Common myeloid progenitor, CD34-positive (primary cell): ENCODE measurements at regions not wholly inside any gene's neighbourhood (a gene's known extent, or its start where the extent isn't known, plus 50 kb on each side); places are given as distances from the start of the nearest gene placed in this dataset.
A peak's percentile ranks its signal among the peaks of the same experiment; 100 is the strongest.

Experiments used
- CTCF ChIA-PET: fragments of 350-600 bp; sonication (Branson Sonifier 250); formaldehyde crosslinking; loops from one replicate; lab custom pipeline; 2021; ENCODE audit warnings: antibody characterized with exemption; lab: Charles Lee
- POLR2A ChIA-PET: fragments of 350-600 bp; sonication (Branson Sonifier 250); formaldehyde crosslinking; loops from one replicate; lab custom pipeline; 2021; ENCODE audit warnings: antibody characterized with exemption; lab: Charles Lee
- DNase-seq, 3 donors: peaks; one replicate each; pipeline versions ENCODE4 v3.0.0 to v3.0.0-alpha.2; 2013
- H3K27ac ChIP-seq, 2 experiments: 1 replicate in 1 of 2; 2 replicates in 1 of 2; pipeline ENCODE4 v1.7.0; 2013; ENCODE audit warnings: inconsistent platforms in 2 of 2, low read length in 2 of 2, mild to moderate bottlenecking in 2 of 2, low read depth in 1 of 2, moderate library complexity in 1 of 2; ENCODE audit not compliant: severe bottlenecking in 2 of 2, insufficient read depth in 1 of 2, poor library complexity in 1 of 2
- H3K27me3 ChIP-seq, 5 experiments: replicated peaks in 2 of 5; 1 replicate in 3 of 5; 2 replicates in 2 of 5; pipeline versions ENCODE4 v1.6.1 to v1.7.0; 2013; ENCODE audit warnings: low read length in 4 of 5, mild to moderate bottlenecking in 2 of 5, moderate library complexity in 2 of 5, inconsistent platforms in 1 of 5; ENCODE audit not compliant: insufficient read depth in 5 of 5, control insufficient read depth in 4 of 5
- H3K36me3 ChIP-seq, 4 experiments: 1 replicate in 2 of 4; 2 replicates in 2 of 4; pipeline versions ENCODE4 v1.6.1 to v1.7.0; 2013; ENCODE audit warnings: low read length in 3 of 4, control low read depth in 1 of 4, mild to moderate bottlenecking in 1 of 4; ENCODE audit not compliant: control insufficient read depth in 4 of 4, insufficient read depth in 4 of 4
- H3K4me1 ChIP-seq, 4 experiments: 1 replicate in 3 of 4; 2 replicates in 1 of 4; pipeline versions ENCODE4 v1.6.1 to v1.7.1; 2013; ENCODE audit warnings: low read length in 3 of 4, mild to moderate bottlenecking in 3 of 4, control low read depth in 1 of 4, inconsistent platforms in 1 of 4, moderate library complexity in 1 of 4; ENCODE audit not compliant: control insufficient read depth in 4 of 4, insufficient read depth in 4 of 4; ENCODE audit errors: control extremely low read depth in 1 of 4
- H3K4me3 ChIP-seq, 7 experiments: 1 replicate in 4 of 7; 2 replicates in 3 of 7; pipeline versions ENCODE4 v1.5.1 to v1.7.0; 2013; ENCODE audit warnings: mild to moderate bottlenecking in 7 of 7, low read length in 6 of 7, moderate library complexity in 6 of 7, inconsistent platforms in 2 of 7, low read depth in 2 of 7, control low read depth in 1 of 7; ENCODE audit not compliant: insufficient read depth in 4 of 7, control insufficient read depth in 1 of 7; ENCODE audit errors: extremely low read depth in 1 of 7
- H3K9me3 ChIP-seq, 5 experiments: 1 replicate in 4 of 5; 2 replicates in 1 of 5; pipeline versions ENCODE4 v1.6.1 to v1.7.1; 2013; ENCODE audit warnings: low read length in 4 of 5, mild to moderate bottlenecking in 2 of 5, inconsistent platforms in 1 of 5, low read depth in 1 of 5, moderate library complexity in 1 of 5; ENCODE audit not compliant: control insufficient read depth in 4 of 5, insufficient read depth in 2 of 5; ENCODE audit errors: control extremely low read depth in 1 of 5
- WGBS: methylation state at CpG from one replicate; pipeline ENCODE4 v1.1.5; 2013; ENCODE audit not compliant: insufficient coverage; 5-methylcytosine and 5-hydroxymethylcytosine counted together

GRCh38 chr10:29736366-29737073, 101.7 kb upstream of the SVIL start:
- Histone ChIP-seq H3K27ac (peak overlapping the region in 1 of 2 experiments; percentile 81), H3K4me1 (peaks cover 0 to 26% (median 21%) of the 10 kb centered on the region in 4 experiments), H3K9me3 (no peaks in the 10 kb centered on the region), H3K27me3 (peaks cover 0 to 2% (median 0%) of the 10 kb centered on the region in 5 experiments), H3K36me3 (no peaks in the 10 kb centered on the region), H3K4me3 (peak overlapping the region; percentile 56 to 88 (median 84))
- ChIA-PET POLR2A (interaction anchor here (0.6 to 1.8 kb wide), 3 partner anchors 77 to 105 kb away, joined by 3 to 4 read pairs (median 3); no protein-coding TSS in a partner anchor), CTCF (interaction anchor here (0.8 to 2.3 kb wide), 6 partner anchors 12 to 262 kb away, joined by 3 to 8 read pairs (median 4); no protein-coding TSS in a partner anchor)
- WGBS = under 1% methylated on average over 55 of the region's 74 CpGs
- peak in 2 of 3 donors; percentile 38 to 63 for DNase-seq

GRCh38 chr10:29735628-29736365, 101.0 kb upstream of the SVIL start:
- Histone ChIP-seq H3K4me3 (peak overlapping the region; percentile 56 to 88 (median 84)), H3K27me3 (peaks cover 0 to 2% (median 0%) of the 10 kb centered on the region in 5 experiments), H3K4me1 (peaks cover 0 to 26% (median 21%) of the 10 kb centered on the region in 4 experiments), H3K27ac (peak overlapping the region; percentile 66 to 81), H3K36me3 (no peaks in the 10 kb centered on the region), H3K9me3 (no peaks in the 10 kb centered on the region)
- peak; percentile 87 to 93 (median 91) for DNase-seq
- ChIA-PET POLR2A (interaction anchor here (0.6 to 1.8 kb wide), 3 partner anchors 76 to 106 kb away, joined by 3 to 4 read pairs (median 3); no protein-coding TSS in a partner anchor), CTCF (interaction anchor here (1.1 to 2.3 kb wide), 5 partner anchors 61 to 262 kb away, joined by 3 to 8 read pairs (median 5); no protein-coding TSS in a partner anchor)
- under 1% methylated on average over 70 of the region's 81 CpGs for WGBS

- H3K9me3 ChIP-seq = no peaks in the 10 kb centered on the region
- ChIA-PET CTCF (interaction anchor here (0.7 to 2.1 kb wide), 8 partner anchors 8 to 144 kb away, joined by 3 to 5 read pairs (median 4); no protein-coding TSS in a partner anchor), POLR2A (interaction anchor here (1.8 kb wide), 1 partner anchor 107 kb away, joined by 4 read pairs; no protein-coding TSS in a partner anchor)
- H3K4me3 ChIP-seq = peak overlapping the region; percentile 56 to 88 (median 84)
- under 1% methylated on average over 69 of the region's 77 CpGs for WGBS
- H3K27me3 ChIP-seq = peaks cover 0 to 2% (median 0%) of the 10 kb centered on the region in 5 experiments
- H3K36me3 ChIP-seq = peaks cover 0 to 2% (median under 1%) of the 10 kb centered on the region in 4 experiments
- DNase-seq = peak; percentile 77 to 86 (median 84)
- peaks cover 0 to 26% (median 21%) of the 10 kb centered on the region in 4 experiments for H3K4me1 ChIP-seq
- H3K27ac ChIP-seq = peak overlapping the region; percentile 66 to 81
Observed at GRCh38 chr10:29734962-29735627, 100.3 kb upstream of the SVIL start.

- 16% methylated on average over 7 of the region's 10 CpGs for WGBS
- peaks cover 0 to 26% (median 21%) of the 10 kb centered on the region in 4 experiments for H3K4me1 ChIP-seq
- POLR2A ChIA-PET = no interaction called here
Observed at GRCh38 chr10:29734640-29734961, 99.8 kb upstream of the SVIL start.

GRCh38 chr10:29733323-29733722, 98.6 kb upstream of the SVIL start:
- peaks cover 0 to 3% (median under 1%) of the 10 kb centered on the region in 4 experiments for H3K36me3 ChIP-seq
- ChIA-PET POLR2A (no interaction called here), CTCF (interaction anchor here (1.0 to 2.1 kb wide), 5 partner anchors 30 to 127 kb away, joined by 3 to 7 read pairs (median 5); no protein-coding TSS in a partner anchor)
- peaks cover 0 to 26% (median 21%) of the 10 kb centered on the region in 4 experiments for H3K4me1 ChIP-seq
- 96% methylated on average over 6 of the region's 6 CpGs for WGBS
- H3K4me3 ChIP-seq = peak overlapping the region in 1 of 7 experiments; percentile 6
- H3K27me3 ChIP-seq = no peaks in the 10 kb centered on the region
- H3K9me3 ChIP-seq = no peaks in the 10 kb centered on the region
- H3K27ac ChIP-seq = no peak overlapping the region
- no peak for DNase-seq

More at GRCh38 chr10:29734640-29734961, 99.8 kb upstream of the SVIL start:
- Histone ChIP-seq H3K36me3 (peaks cover 0 to 3% (median under 1%) of the 10 kb centered on the region in 4 experiments), H3K4me3 (peak overlapping the region; percentile 56 to 88 (median 84)), H3K9me3 (no peaks in the 10 kb centered on the region), H3K27ac (peak overlapping the region; percentile 33 to 81), H3K27me3 (peaks cover 0 to 2% (median 0%) of the 10 kb centered on the region in 5 experiments)
- CTCF ChIA-PET = interaction anchor here (0.7 to 2.1 kb wide), 9 partner anchors 7 to 144 kb away, joined by 3 to 5 read pairs (median 4); no protein-coding TSS in a partner anchor
- DNase-seq = no peak

- H3K27ac ChIP-seq = no peak overlapping the region
- H3K36me3 ChIP-seq = peaks cover 0 to 3% (median under 1%) of the 10 kb centered on the region in 4 experiments
- ChIA-PET POLR2A (no interaction called here), CTCF (interaction anchor here (1.0 to 1.9 kb wide), 5 partner anchors 30 to 127 kb away, joined by 3 to 7 read pairs (median 3); no protein-coding TSS in a partner anchor)
- DNase-seq = no peak
- H3K9me3 ChIP-seq = no peaks in the 10 kb centered on the region
- H3K4me1 ChIP-seq = peaks cover 0 to 26% (median 21%) of the 10 kb centered on the region in 4 experiments
- WGBS = 100% methylated on average over 1 of the region's 2 CpGs
- H3K27me3 ChIP-seq = no peaks in the 10 kb centered on the region
- H3K4me3 ChIP-seq = no peak overlapping the region
Observed at GRCh38 chr10:29732918-29733317, 98.1 kb upstream of the SVIL start.
